Activated CD4-positive, alpha-beta T cell treated with anti-CD3 and anti-CD28 coated beads, Interleukin-2, amount 10 ng/mL, durations not matched to agents 7 days and 5 days (primary cell): ENCODE measurements at regions not wholly inside any gene's neighbourhood (a gene's known extent, or its start where the extent isn't known, plus 50 kb on each side); places are given as distances from the start of the nearest gene placed in this dataset.
"Not testable (repeated sequence)": the region's sequence is repeated elsewhere in the genome, so short reads cannot be mapped to it uniquely, and the experiment has no call there.

Source experiments
- CTCF ChIA-PET: fragments of 350-600 bp; sonication (Branson Sonifier 250); formaldehyde crosslinking; loops from one replicate; lab custom pipeline; 2021; ENCODE audit warnings: antibody characterized with exemption; lab: Charles Lee
- POLR2A ChIA-PET: fragments of 350-600 bp; sonication (Branson Sonifier 250); formaldehyde crosslinking; loops from one replicate; lab custom pipeline; 2021; ENCODE audit warnings: antibody characterized with exemption; lab: Charles Lee
- DNase-seq: peaks from one replicate; pipeline ENCODE4 v3.0.0-alpha.2; 2020
- H3K27ac Mint-ChIP-seq: one replicate; pipeline ENCODE4 v1.8.0; 2021; ENCODE audit warnings: mild to moderate bottlenecking, moderate library complexity, mixed read lengths
- H3K27me3 Mint-ChIP-seq: one replicate; pipeline ENCODE4 v1.8.0; 2021; ENCODE audit warnings: mixed read lengths
- H3K36me3 Mint-ChIP-seq: one replicate; pipeline ENCODE4 v1.8.0; 2021; ENCODE audit warnings: low read depth, mixed read lengths
- H3K4me1 Mint-ChIP-seq: one replicate; pipeline ENCODE4 v1.8.0; 2021; ENCODE audit warnings: mixed read lengths
- H3K4me3 Mint-ChIP-seq: one replicate; pipeline ENCODE4 v1.8.0; 2021; ENCODE audit warnings: mild to moderate bottlenecking, moderate library complexity, mixed read lengths
- H3K9me3 Mint-ChIP-seq: one replicate; pipeline ENCODE4 v1.8.0; 2021; ENCODE audit warnings: mixed read lengths

GRCh38 chr4:33831442-33832066 is 2412.8 kb downstream of the ARAP2 start:
- ChIA-PET POLR2A (no interaction called here), CTCF (no interaction called here)
- DNase-seq: no peak
- no peaks in the 10 kb centered on the region for H3K27me3 Mint-ChIP-seq
- H3K4me1 Mint-ChIP-seq: no peaks in the 10 kb centered on the region
- no peak overlapping the region for H3K27ac Mint-ChIP-seq
- peaks cover 2% of the 10 kb centered on the region for H3K9me3 Mint-ChIP-seq
- no peak overlapping the region for H3K4me3 Mint-ChIP-seq
- H3K36me3 Mint-ChIP-seq: no peaks in the 10 kb centered on the region

DNA sequence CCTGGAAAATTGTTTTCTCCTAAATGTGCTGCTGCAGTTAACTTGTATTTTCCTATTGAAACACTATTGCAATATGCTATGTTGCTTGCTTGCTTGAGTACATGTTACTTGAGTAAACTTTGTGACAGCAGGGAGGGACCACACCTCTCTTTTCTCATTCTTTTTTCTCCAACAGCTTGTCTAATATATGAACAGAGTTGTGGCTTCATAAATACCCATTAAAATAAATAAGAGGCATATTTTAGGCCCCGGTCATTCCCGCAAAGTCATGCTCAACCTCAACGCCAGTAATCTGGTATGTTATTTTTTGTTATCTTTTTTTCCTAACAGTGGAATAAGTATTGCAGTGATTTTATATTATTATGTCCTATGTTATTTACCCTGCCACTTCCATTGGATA is 2408.6 kb downstream of the ARAP2 start:
- H3K36me3 Mint-ChIP-seq, H3K4me3 Mint-ChIP-seq, CTCF ChIA-PET, H3K27me3 Mint-ChIP-seq, DNase-seq, POLR2A ChIA-PET, H3K27ac Mint-ChIP-seq, H3K4me1 Mint-ChIP-seq, H3K9me3 Mint-ChIP-seq: not testable (repeated sequence)

GRCh38 chr4:33837043-33837838 is 2407.1 kb downstream of the ARAP2 start:
- Mint-ChIP-seq H3K4me1 (no peaks in the 10 kb centered on the region), H3K4me3 (no peak overlapping the region), H3K27me3 (no peaks in the 10 kb centered on the region), H3K27ac (peak overlapping the region; percentile 25), H3K9me3 (peaks cover 5% of the 10 kb centered on the region), H3K36me3 (no peaks in the 10 kb centered on the region)
- ChIA-PET POLR2A (no interaction called here), CTCF (no interaction called here)
- no peak for DNase-seq

DNA sequence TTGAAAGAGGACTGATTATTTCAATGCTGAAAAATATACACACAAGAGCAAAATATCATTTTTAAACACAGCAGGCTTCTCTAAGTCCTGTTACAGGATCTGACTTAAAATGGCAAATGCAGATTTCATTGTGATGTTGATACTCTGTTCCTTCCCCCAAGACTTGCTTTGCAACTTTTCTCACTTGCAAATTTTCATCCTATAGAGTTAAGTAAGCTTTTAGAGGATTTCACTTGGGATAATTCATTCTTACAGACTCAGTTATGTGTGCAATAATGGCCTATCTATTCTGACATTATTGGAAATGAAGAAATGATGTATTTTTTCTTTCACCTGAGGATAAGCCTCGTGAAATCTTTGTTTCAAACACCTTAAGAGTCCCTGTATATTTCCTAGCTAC is 2403.2 kb downstream of the ARAP2 start:
- no peaks in the 10 kb centered on the region for H3K36me3 Mint-ChIP-seq
- H3K27me3 Mint-ChIP-seq: no peaks in the 10 kb centered on the region
- no peak for DNase-seq
- ChIA-PET CTCF (no interaction called here), POLR2A (no interaction called here)
- no peaks in the 10 kb centered on the region for H3K4me1 Mint-ChIP-seq
- H3K27ac Mint-ChIP-seq: no peak overlapping the region
- peaks cover 5% of the 10 kb centered on the region for H3K9me3 Mint-ChIP-seq
- no peak overlapping the region for H3K4me3 Mint-ChIP-seq

- CTCF ChIA-PET: no interaction called here
- POLR2A ChIA-PET: no interaction called here
- Mint-ChIP-seq H3K9me3 (peaks cover 14% of the 10 kb centered on the region), H3K27me3 (no peaks in the 10 kb centered on the region), H3K27ac (no peak overlapping the region), H3K4me3 (no peak overlapping the region), H3K36me3 (no peaks in the 10 kb centered on the region), H3K4me1 (no peaks in the 10 kb centered on the region)
- DNase-seq: no peak
Measured at GRCh38 chr4:33850371-33850902, 2393.9 kb downstream of the ARAP2 start.

- H3K36me3 Mint-ChIP-seq, DNase-seq, CTCF ChIA-PET, H3K27ac Mint-ChIP-seq, POLR2A ChIA-PET, H3K4me1 Mint-ChIP-seq, H3K27me3 Mint-ChIP-seq, H3K4me3 Mint-ChIP-seq: not testable (repeated sequence)
- H3K9me3 Mint-ChIP-seq: peaks cover 10% of the 10 kb centered on the region
Measured at GRCh38 chr4:33853670-33854069, 2390.6 kb downstream of the ARAP2 start.

DNA sequence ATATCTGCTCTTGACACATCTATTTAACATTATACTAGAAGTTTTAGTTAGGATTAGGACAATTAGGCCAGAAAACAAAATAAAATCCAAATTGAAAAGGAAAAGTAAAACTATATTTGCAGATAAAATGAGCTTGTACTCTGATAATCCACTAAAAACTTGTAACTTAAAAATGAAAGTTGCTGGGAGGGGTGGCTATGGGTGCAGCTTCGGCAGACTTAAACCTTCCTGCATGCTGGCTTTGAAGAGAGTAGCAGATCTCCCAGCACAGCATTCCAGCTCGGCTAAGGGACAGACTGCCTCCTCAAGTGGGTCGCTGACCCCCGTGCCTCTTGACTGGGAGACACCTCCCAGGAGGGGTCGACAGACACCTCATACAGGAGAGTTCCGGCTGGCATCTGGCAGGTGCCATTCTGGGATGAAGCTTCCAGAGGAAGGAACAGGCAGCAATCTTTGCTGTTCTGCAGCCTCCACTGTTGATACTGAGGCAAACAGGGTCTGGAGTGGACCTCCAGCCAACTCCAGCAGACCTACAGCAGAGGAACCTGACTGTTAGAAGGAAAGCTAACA is 2379.9 kb downstream of the ARAP2 start:
- POLR2A ChIA-PET: no interaction called here
- Mint-ChIP-seq H3K4me3 (no peak overlapping the region), H3K27ac (no peak overlapping the region), H3K36me3 (no peaks in the 10 kb centered on the region), H3K27me3 (no peaks in the 10 kb centered on the region), H3K4me1 (no peaks in the 10 kb centered on the region), H3K9me3 (peaks cover 22% of the 10 kb centered on the region)
- no peak for DNase-seq
- CTCF ChIA-PET: no interaction called here

DNA sequence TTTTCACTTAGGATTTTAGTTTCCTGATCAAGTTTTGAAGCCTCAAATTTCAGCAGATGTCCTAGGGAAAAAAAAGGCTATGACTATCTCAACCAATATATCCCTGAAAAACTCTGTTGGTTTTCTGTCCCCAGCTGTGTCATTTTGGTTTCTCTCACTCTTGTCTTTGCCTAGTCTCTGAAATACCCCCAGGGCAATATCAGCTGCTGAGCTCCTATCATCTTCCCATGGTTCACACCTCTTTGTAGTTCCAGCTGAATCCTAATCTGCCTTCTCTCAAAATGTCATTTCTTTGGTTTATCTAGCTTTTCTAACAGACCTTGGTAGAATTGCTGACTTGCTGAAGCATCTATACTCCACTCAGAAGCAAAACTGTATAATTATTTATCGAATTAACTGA is 2370.5 kb downstream of the ARAP2 start:
- Mint-ChIP-seq H3K27me3 (no peaks in the 10 kb centered on the region), H3K27ac (no peak overlapping the region), H3K4me3 (no peak overlapping the region), H3K9me3 (peaks cover 12% of the 10 kb centered on the region), H3K36me3 (no peaks in the 10 kb centered on the region), H3K4me1 (no peaks in the 10 kb centered on the region)
- DNase-seq: no peak
- CTCF ChIA-PET: no interaction called here
- POLR2A ChIA-PET: no interaction called here

- no peaks in the 10 kb centered on the region for H3K27me3 Mint-ChIP-seq
- CTCF ChIA-PET: interaction anchor here (0.6 kb wide), 1 partner anchor 678 kb away, joined by 3 read pairs; no protein-coding TSS in a partner anchor
- no peak overlapping the region for H3K27ac Mint-ChIP-seq
- no peak for DNase-seq
- POLR2A ChIA-PET: no interaction called here
- peaks cover 6% of the 10 kb centered on the region for H3K9me3 Mint-ChIP-seq
- no peaks in the 10 kb centered on the region for H3K36me3 Mint-ChIP-seq
- no peaks in the 10 kb centered on the region for H3K4me1 Mint-ChIP-seq
- H3K4me3 Mint-ChIP-seq: no peak overlapping the region
Measured at GRCh38 chr4:33878710-33879109, 2365.6 kb downstream of the ARAP2 start.

- no peak for DNase-seq
- Mint-ChIP-seq H3K27ac (no peak overlapping the region), H3K9me3 (peaks cover 4% of the 10 kb centered on the region), H3K4me1 (no peaks in the 10 kb centered on the region), H3K36me3 (no peaks in the 10 kb centered on the region), H3K27me3 (no peaks in the 10 kb centered on the region), H3K4me3 (no peak overlapping the region)
- ChIA-PET CTCF (no interaction called here), POLR2A (no interaction called here)
Measured at GRCh38 chr4:33881176-33881575, 2363.1 kb downstream of the ARAP2 start.

DNA sequence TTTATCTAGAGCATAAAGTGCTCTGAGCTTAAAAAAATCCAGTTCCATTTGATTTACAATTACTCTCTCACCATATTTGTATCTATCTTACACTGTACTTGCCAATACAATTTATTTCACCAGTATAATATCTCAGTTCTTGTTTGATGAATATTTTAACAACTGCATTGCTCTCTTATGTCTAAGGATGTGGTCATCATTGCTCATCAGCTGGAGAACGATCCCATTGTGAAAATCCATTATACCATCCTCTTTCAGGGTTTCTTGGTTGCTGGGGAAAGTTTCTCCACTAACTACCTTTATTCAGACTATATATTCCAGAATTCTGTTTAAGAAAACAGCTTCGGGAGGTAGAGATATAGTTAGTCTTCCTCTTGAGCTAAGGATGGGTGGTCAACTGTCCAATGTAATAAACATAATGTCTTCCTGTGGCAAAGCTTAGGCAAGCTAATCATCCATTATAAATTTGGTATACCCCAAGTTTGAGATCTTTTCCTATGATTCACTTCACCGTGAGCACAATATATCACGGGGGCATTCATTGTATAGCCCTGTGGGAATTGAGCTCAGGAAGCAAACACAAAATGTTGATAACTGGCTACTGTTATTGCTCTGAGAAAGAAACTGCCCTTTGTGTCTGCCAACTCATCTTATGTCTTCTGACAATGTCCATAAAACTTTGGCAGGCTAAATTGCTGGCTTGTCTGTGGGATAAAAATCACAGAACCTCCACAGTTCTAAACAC is 2361.9 kb downstream of the ARAP2 start:
- DNase-seq: no peak
- POLR2A ChIA-PET: no interaction called here
- Mint-ChIP-seq H3K9me3 (peaks cover 3% of the 10 kb centered on the region), H3K36me3 (no peaks in the 10 kb centered on the region), H3K27ac (no peak overlapping the region), H3K4me1 (no peaks in the 10 kb centered on the region), H3K27me3 (no peaks in the 10 kb centered on the region), H3K4me3 (no peak overlapping the region)
- CTCF ChIA-PET: no interaction called here

DNA sequence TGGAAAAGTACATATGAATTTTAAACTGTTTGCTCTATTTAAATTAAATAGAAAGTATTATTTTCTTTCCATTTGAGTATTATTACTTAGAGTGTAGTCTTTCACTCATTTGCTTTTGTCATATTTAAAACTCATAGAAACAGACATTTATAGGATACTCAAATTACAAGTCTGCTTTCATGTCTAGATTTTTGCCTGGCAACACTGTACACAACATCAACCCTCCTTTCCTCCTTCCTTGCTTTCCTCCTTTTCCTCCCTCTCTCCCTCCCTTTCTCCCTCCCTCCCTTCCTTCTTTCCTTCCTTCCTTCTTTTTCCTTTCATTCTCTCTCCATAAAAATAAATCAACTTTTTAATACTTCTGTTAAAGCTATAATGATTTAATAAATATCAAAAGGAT is 2361.2 kb downstream of the ARAP2 start:
- DNase-seq: no peak
- no peak overlapping the region for H3K27ac Mint-ChIP-seq
- H3K9me3 Mint-ChIP-seq: peaks cover 5% of the 10 kb centered on the region
- no peaks in the 10 kb centered on the region for H3K4me1 Mint-ChIP-seq
- CTCF ChIA-PET: no interaction called here
- H3K4me3 Mint-ChIP-seq: no peak overlapping the region
- H3K27me3 Mint-ChIP-seq: no peaks in the 10 kb centered on the region
- POLR2A ChIA-PET: no interaction called here
- no peaks in the 10 kb centered on the region for H3K36me3 Mint-ChIP-seq

GRCh38 chr4:33886356-33886755 is 2358.0 kb downstream of the ARAP2 start:
- no peaks in the 10 kb centered on the region for H3K27me3 Mint-ChIP-seq
- H3K4me3 Mint-ChIP-seq: no peak overlapping the region
- no peaks in the 10 kb centered on the region for H3K4me1 Mint-ChIP-seq
- no peak for DNase-seq
- H3K9me3 Mint-ChIP-seq: peaks cover 3% of the 10 kb centered on the region
- H3K36me3 Mint-ChIP-seq: no peaks in the 10 kb centered on the region
- ChIA-PET CTCF (no interaction called here), POLR2A (no interaction called here)
- H3K27ac Mint-ChIP-seq: no peak overlapping the region
